ENCODE measurements at regions not wholly inside any gene's neighbourhood (a gene's known extent, or its start where the extent isn't known, plus 50 kb on each side); places are given as distances from the start of the nearest gene placed in this dataset.
"Not testable (repeated sequence)": the region's sequence is repeated elsewhere in the genome, so short reads cannot be mapped to it uniquely, and the experiment has no call there.

GRCh38 chr6:144953552-144954240 is 668.6 kb downstream of the UTRN start:
- TF ChIP-seq CTCF (conservative IDR thresholded peaks at IDR 0.05) (no peak), ZFX (IDR thresholded peaks at IDR 0.05) (no peak)
- H3K27ac ChIP-seq = no peak overlapping the region

GRCh38 chr6:144954241-144954556 is 669.1 kb downstream of the UTRN start:
- no peak for TF ChIP-seq CTCF (conservative IDR thresholded peaks at IDR 0.05)
- no peak for TF ChIP-seq ZFX (IDR thresholded peaks at IDR 0.05)
- H3K27ac ChIP-seq = no peak overlapping the region

GRCh38 chr6:144955392-144955791 is 670.3 kb downstream of the UTRN start:
- no peak overlapping the region for H3K27ac ChIP-seq
- TF ChIP-seq CTCF (conservative IDR thresholded peaks at IDR 0.05) (no peak), ZFX (IDR thresholded peaks at IDR 0.05) (no peak)

- no peak for TF ChIP-seq ZFX (IDR thresholded peaks at IDR 0.05)
- H3K27ac ChIP-seq = no peak overlapping the region
Observed at GRCh38 chr6:144955859-144956258, 670.7 kb downstream of the UTRN start.

GRCh38 chr6:144956697-144957096 is 671.6 kb downstream of the UTRN start:
- H3K27ac ChIP-seq = not testable (repeated sequence)

GRCh38 chr6:144957236-144957937 is 672.3 kb downstream of the UTRN start:
- no peak overlapping the region for H3K27ac ChIP-seq
- TF ChIP-seq ZFX (IDR thresholded peaks at IDR 0.05) = no peak
- no peak for TF ChIP-seq CTCF (conservative IDR thresholded peaks at IDR 0.05)

GRCh38 chr6:144969154-144969553 is 684.0 kb downstream of the UTRN start:
- no peak for TF ChIP-seq ZFX (IDR thresholded peaks at IDR 0.05)
- TF ChIP-seq CTCF (conservative IDR thresholded peaks at IDR 0.05) = no peak
- H3K27ac ChIP-seq = no peak overlapping the region

- TF ChIP-seq ZFX (IDR thresholded peaks at IDR 0.05) (no peak), CTCF (conservative IDR thresholded peaks at IDR 0.05) (no peak)
Observed at GRCh38 chr6:144969602-144970272, 684.6 kb downstream of the UTRN start.

GRCh38 chr6:144977250-144977864 is 692.2 kb downstream of the UTRN start:
- H3K27ac ChIP-seq = not testable (repeated sequence)

More at GRCh38 chr6:144969602-144970272, 684.6 kb downstream of the UTRN start:
- H3K27ac ChIP-seq = no peak overlapping the region

Measured in C4-2B (cell line).